NCI-H82 treated with DMSO at 0.1 percent for 48 hours (cell line): ENCODE measurements at regions not wholly inside any gene's neighbourhood (a gene's known extent, or its start where the extent isn't known, plus 50 kb on each side); places are given as distances from the start of the nearest gene placed in this dataset.

Source experiments
- DNase-seq: peaks from one replicate; lab custom pipeline; 2025; ENCODE audit not compliant: unreplicated experiment; lab: John Stamatoyannopoulos, UW

DNA sequence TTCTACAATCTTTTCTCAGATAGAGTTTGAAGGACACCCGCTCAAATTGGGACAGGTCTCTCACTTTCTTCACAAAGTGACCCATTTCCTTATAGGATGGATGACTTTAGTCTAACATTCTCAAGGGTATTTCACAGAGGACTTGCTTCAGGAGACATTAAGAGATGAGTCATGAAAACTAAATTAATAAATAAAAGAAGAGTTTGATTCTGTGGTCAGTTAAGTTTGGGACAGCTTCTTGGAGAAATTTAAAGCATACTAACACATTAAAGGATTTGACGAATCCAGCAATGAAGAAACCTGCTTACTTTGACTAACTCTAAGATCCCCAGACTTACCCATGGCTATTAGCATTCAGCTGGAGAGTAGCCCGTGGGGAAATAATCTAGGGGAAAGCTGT lies 95.6 kb upstream of the RAB3GAP2 start:
- no peak for DNase-seq

DNA sequence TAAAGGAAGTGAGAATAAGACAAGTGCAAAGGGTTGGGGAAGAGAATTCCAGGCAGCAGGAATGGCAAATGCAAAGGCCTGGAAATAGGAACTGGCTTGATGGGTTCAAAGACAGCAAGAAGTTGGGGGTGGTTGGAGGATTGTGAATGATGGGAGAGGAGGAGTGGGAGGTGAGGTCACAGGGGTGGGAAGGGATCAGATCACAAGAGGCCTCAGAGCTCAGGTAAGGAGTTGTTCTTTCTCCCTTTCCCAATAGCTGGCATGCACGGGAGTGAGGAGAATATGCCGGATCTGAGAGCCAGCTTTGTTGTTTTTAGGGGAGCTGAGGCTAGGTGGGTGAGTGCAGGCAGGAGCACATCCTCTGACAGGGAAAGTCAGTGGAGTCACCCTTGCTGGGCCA lies 94.0 kb upstream of the RAB3GAP2 start:
- no peak for DNase-seq

GRCh38 chr1:220363196-220363837 lies 91.1 kb upstream of the RAB3GAP2 start:
- peak; percentile 99 for DNase-seq

DNA sequence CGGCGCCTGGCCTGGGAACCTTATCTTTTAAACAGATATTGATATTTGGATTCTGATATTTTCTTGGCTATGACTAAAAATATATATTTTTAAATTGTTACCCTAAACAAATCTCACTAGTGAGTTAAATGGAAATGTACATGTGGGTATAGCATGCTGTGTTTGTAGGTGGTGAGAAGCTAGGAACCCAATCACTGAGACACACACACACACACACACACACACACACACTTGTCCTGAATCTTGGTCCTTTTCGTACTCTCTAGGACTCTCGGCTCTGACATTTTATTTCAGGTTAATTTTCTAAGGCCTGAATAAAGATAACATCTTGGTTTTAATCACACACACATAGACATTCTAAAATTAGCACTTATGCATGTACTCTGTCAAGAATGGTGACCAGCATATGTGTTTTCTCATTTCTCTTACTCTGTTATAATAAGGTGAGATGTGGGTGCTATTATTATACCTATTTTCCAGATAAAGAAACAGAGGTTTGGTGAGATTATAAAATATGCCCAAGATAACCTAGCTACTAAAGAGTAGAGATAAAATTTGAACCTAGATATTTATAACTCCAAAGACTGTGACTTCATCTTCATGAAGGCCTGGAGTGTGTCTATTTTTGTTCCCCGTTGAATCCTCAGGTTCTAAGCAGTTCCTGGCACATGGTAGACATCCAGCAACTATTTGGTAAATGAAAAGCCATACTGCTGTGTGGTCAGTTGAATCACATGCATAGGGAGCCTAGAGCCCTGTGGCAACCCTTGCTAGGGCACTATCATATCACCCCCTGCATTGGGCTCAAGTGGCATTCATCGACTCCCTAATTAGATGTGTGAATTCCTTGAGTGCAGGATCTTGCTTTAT lies 85.0 kb upstream of the RAB3GAP2 start:
- no peak for DNase-seq

DNA sequence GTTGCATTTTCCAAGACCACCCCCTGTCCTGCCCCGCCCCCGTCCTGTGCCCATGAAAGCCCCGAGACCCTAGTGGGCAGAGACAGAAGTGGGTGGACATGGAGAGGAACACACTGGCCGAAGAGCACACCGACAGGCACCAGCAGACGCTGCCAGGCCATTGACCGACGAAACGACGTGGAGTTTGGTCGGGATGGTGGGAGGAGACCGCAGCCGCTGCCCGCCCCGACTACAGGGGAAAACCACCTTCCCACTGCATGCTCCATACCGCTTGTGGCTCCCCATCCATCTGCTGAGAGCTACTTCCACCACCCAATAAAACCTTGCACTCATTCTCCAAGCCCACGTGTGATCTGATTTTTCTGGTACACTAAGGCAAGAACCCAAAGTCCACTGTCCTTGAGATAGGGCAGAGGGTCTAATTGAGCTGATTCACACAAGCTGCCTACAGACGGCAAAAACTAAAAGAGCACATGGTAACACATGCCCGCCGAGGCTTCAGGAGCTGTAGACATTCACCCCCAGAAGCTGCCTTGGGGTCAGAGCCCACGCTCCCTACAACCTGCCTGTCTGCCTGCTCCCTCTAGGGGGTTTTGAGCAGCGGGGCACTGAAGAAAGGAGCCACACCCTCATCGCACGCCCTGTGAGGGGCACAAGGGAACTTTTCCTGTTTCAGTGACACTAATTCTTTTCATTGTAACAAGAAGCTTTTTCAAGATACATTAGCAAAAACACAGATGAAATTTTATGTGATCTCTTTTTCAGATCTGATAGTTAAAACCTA lies 81.2 kb upstream of the RAB3GAP2 start:
- no peak for DNase-seq

GRCh38 chr1:220348211-220348610 lies 76.0 kb upstream of the RAB3GAP2 start:
- no peak for DNase-seq

- no peak for DNase-seq
Measured at GRCh38 chr1:220347654-220348175, 75.5 kb upstream of the RAB3GAP2 start.

GRCh38 chr1:220344745-220345144 lies 72.5 kb upstream of the RAB3GAP2 start:
- no peak for DNase-seq

- no peak for DNase-seq
Measured at GRCh38 chr1:220342853-220343252, 70.6 kb upstream of the RAB3GAP2 start.

GRCh38 chr1:220341126-220341525 lies 68.9 kb upstream of the RAB3GAP2 start:
- DNase-seq, result no peak

GRCh38 chr1:220339581-220339980 lies 67.3 kb upstream of the RAB3GAP2 start:
- DNase-seq, result no peak

GRCh38 chr1:220338759-220339158 lies 66.5 kb upstream of the RAB3GAP2 start:
- DNase-seq, result no peak

GRCh38 chr1:220336391-220337031 lies 64.3 kb upstream of the RAB3GAP2 start:
- peak; percentile 24 for DNase-seq

- no peak for DNase-seq
Measured at GRCh38 chr1:220335668-220336067, 63.4 kb upstream of the RAB3GAP2 start.

- DNase-seq, result no peak
Measured at GRCh38 chr1:220331318-220331717, 59.1 kb upstream of the RAB3GAP2 start.

DNA sequence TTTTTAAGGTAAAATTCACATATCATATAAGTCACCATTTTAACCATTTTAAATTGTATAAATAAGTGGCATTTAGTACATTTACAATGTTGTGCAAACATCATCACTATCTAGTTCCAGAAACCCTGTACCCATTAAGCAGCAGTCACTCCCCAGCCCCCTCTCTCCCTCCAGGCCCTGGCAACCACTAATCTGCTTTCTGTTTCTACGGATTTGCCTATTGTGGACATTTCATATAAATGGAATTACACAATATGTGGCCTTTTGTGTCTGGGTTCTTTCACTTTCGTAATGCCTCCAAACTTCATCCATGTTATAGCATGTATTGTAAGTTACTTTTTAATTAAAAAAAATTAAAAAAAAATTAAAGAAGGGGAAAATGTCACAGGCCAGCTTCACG lies 58.0 kb upstream of the RAB3GAP2 start:
- peak; percentile 82 for DNase-seq

DNA sequence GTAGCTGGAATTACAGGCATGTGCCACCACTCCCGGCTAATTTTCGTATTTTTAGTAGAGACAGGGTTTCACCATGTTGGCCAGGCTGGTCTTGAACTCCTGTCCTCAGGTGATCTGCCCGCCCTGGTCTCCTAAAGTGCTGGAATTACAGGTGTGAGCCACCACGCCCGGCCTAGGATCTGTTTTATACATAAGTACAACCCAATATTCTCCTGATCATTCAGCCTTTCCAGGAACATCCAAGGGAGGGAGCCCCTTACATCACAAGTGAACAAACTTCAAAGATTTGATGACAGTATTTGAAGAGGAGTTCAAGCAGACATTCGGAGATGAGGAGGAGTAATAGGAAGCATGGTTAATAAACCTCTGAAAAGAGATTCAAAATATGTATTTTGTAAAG lies 54.9 kb upstream of the RAB3GAP2 start:
- DNase-seq, result no peak

DNA sequence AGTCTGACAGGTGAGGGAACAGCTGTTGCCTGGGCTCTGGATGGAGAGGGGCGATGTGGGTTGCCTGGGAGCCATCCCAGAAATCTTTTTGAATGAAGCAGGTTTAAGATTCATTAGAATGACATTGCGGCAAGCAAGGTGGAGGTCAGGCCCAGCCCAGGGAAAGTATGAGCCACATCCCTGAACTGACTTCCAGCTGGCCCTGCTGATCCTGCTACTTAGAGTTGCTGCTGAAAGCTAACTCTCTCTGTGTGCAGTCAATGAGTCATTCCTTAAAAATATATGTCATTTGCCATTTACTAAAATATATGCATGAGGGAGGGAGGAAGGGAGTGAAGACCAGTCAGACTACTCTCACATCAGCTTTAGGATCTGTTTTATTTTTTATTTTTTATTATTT lies 54.3 kb upstream of the RAB3GAP2 start:
- DNase-seq, result no peak

DNA sequence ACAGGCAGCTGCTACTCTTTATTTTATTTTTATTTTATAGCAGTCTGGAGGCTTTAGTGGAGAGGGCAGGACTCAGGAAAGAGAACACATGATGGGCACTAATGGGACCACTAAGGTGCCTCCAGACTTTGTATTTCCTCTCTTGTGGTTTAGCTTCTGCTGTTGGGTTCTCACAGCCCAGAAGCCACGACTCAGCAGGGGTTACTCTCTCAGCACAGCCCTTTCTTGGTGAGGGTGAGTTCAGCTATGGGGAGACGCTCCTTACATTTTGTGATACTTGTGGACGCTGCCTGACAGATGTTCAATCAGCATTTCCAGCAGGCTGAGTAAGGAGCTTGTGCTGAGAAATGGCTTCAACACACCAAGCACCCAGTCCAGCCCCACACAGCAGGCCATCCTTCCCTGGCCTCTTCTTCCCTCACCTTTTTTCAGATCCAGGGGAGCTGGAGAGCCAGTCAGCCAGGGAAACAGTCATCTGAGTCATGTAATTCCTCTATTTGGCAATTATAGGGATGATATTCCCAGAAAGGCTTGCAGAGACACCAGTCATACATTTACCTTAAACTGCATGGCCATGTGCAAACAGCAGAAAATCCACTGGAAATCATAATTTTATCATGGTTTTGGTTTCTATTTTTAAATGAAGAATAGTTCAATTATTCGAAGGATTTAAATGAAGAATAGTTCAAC lies 53.2 kb upstream of the RAB3GAP2 start:
- no peak for DNase-seq

DNA sequence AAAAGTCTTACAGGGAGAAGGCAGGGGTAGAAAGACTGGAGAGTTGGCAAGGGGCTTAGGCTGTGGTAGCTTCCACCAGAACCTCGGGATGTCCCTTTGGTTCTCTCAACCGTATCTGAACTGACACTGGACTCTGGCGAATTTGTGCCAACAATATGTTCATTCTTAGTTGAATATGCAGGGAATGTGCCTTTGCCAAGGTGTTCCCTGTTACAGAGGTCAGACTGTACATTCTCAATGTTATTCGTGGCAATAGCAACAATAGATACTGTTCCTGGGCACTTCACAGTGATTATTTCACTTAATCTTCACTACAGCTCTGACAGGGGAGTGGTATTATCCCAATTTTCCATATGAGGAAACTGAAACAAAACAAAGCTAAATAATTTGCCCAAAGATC lies 51.5 kb upstream of the RAB3GAP2 start:
- DNase-seq, result no peak
